SK-N-SH (cell line): ENCODE measurements at regions not wholly inside any gene's neighbourhood (a gene's known extent, or its start where the extent isn't known, plus 50 kb on each side); places are given as distances from the start of the nearest gene placed in this dataset.

Experiments used
- CTCF ChIA-PET: fragments of 300-600, 350-600 bp; formaldehyde crosslinking; extraction: SDS; loops from one replicate; lab custom pipeline; 2021; lab: Yijun Ruan, JAX
- POLR2A ChIA-PET: fragments of 350-600 bp; sonication (Branson Sonifier 250); formaldehyde crosslinking; extraction: SDS; loops from one replicate; lab custom pipeline; 2020; ENCODE audit warnings: antibody characterized with exemption, inconsistent platforms; lab: Yijun Ruan, JAX
- DNase-seq: peaks from one replicate; pipeline ENCODE4 v3.0.0; 2012
- H2AFZ ChIP-seq: fragments of 200-600 bp; sonication (generic); 2 replicates; pipeline ENCODE4 v1.8.1; 2016; ENCODE audit warnings: antibody characterized with exemption, mild to moderate bottlenecking, low read depth
- H3F3A ChIP-seq: fragments of 200-600 bp; sonication (generic); replicated peaks from 2 replicates; pipeline ENCODE3; 2016; ENCODE audit warnings: antibody characterized with exemption, mild to moderate bottlenecking; ENCODE audit not compliant: insufficient read depth
- H3K27ac ChIP-seq, 2 experiments: fragments of 200-500 bp in 1 of 2; fragments of 200-600 bp in 1 of 2; sonication (Bioruptor generic) in 1 of 2; sonication (generic), shearing (Covaris generic) in 1 of 2; 2 replicates each; pipeline versions ENCODE4 v1.5.1 to v1.6.1; 2014 to 2016; ENCODE audit warnings: low read depth in 2 of 2, inconsistent platforms in 1 of 2, low read length in 1 of 2, mild to moderate bottlenecking in 1 of 2, mixed read lengths in 1 of 2
- H3K27me3 ChIP-seq: fragments of 200-600 bp; sonication (generic), shearing (Covaris generic); 2 replicates; pipeline ENCODE4 v1.6.1; 2016; ENCODE audit warnings: mixed run types; ENCODE audit not compliant: insufficient read depth
- H3K36me3 ChIP-seq, 2 experiments: fragments of 200-500 bp in 1 of 2; fragments of 200-600 bp in 1 of 2; sonication (Bioruptor generic) in 1 of 2; sonication (generic) in 1 of 2; replicated peaks in 1 of 2; 2 replicates each; pipeline versions ENCODE3 to v1.5.1; 2014 to 2016; ENCODE audit warnings: low read length in 1 of 2, mild to moderate bottlenecking in 1 of 2; ENCODE audit not compliant: insufficient read depth in 2 of 2, control insufficient read depth in 1 of 2
- H3K4me1 ChIP-seq, 2 experiments: fragments of 200-500 bp in 1 of 2; fragments of 200-600 bp in 1 of 2; sonication (Bioruptor generic) in 1 of 2; sonication (generic), shearing (Covaris generic) in 1 of 2; 2 replicates each; pipeline versions ENCODE4 v1.5.1 to v1.6.1; 2014 to 2016; ENCODE audit warnings: low read depth in 1 of 2, low read length in 1 of 2, mixed run types in 1 of 2; ENCODE audit not compliant: insufficient read depth in 2 of 2, control insufficient read depth in 1 of 2
- H3K4me2 ChIP-seq: fragments of 200-600 bp; sonication (generic), shearing (Covaris generic); 2 replicates; pipeline ENCODE4 v1.6.1; 2017; ENCODE audit warnings: mixed run types
- H3K4me3 ChIP-seq, 2 experiments: fragments of 200-500 bp in 1 of 2; fragments of 200-600 bp in 1 of 2; sonication (Bioruptor generic) in 1 of 2; sonication (generic), shearing (Covaris generic) in 1 of 2; 2 replicates each; pipeline versions ENCODE4 v1.5.1 to v1.8.1; 2014 to 2016; ENCODE audit warnings: low read depth in 2 of 2, inconsistent platforms in 1 of 2, low read length in 1 of 2, mild to moderate bottlenecking in 1 of 2, mixed read lengths in 1 of 2, moderate library complexity in 1 of 2
- H3K79me2 ChIP-seq: fragments of 200-600 bp; sonication (generic); 2 replicates; pipeline ENCODE4 v1.8.1; 2017; ENCODE audit warnings: mild to moderate bottlenecking; ENCODE audit not compliant: insufficient read depth
- H3K9ac ChIP-seq: fragments of 200-600 bp; sonication (generic); 2 replicates; pipeline ENCODE4 v1.6.1; 2017; ENCODE audit warnings: mixed run types
- H3K9me2 ChIP-seq: fragments of 200-600 bp; sonication (generic); 2 replicates; pipeline ENCODE4 v1.6.1; 2017; ENCODE audit warnings: mixed run types
- H3K9me3 ChIP-seq: fragments of 200-600 bp; sonication (generic); 2 replicates; pipeline ENCODE4 v1.6.1; 2017; ENCODE audit warnings: mixed run types, mild to moderate bottlenecking, moderate library complexity
- H4K20me1 ChIP-seq: fragments of 200-600 bp; sonication (generic); 2 replicates; pipeline ENCODE4 v1.6.1; 2017; ENCODE audit warnings: mild to moderate bottlenecking, mixed run types; ENCODE audit not compliant: insufficient read depth
- ELF1 ChIP-seq: IDR thresholded peaks from 2 replicates; pipeline ENCODE4 v1.4.0; 2012
- EP300 ChIP-seq, 2 experiments: IDR thresholded peaks; 2 replicates each; pipeline versions ENCODE4 v1.4.0 to v1.6.1; 2012; ENCODE audit warnings: borderline replicate concordance in 1 of 2, low read depth in 1 of 2, low read length in 1 of 2
- GABPA ChIP-seq: IDR thresholded peaks from 2 replicates; pipeline ENCODE4 v1.4.0; 2012; ENCODE audit warnings: low read depth, mild to moderate bottlenecking
- MXI1 ChIP-seq: IDR thresholded peaks from 2 replicates; pipeline ENCODE4 v1.6.1; 2012; ENCODE audit warnings: mild to moderate bottlenecking, low read depth, low read length, improper control_type of control experiment
- POLR2AphosphoS5 ChIP-seq: IDR thresholded peaks from 2 replicates; pipeline ENCODE4 v1.6.1; 2012; ENCODE audit warnings: low read depth, low read length
- RCOR1 ChIP-seq: fragments of 150-350 bp; IDR thresholded peaks from 2 replicates; pipeline ENCODE4 v1.6.1; 2017; ENCODE audit warnings: antibody characterized with exemption, low read length
- RFX5 ChIP-seq: IDR thresholded peaks from 2 replicates; pipeline ENCODE4 v1.6.1; 2012; ENCODE audit warnings: mild to moderate bottlenecking, improper control_type of control experiment, low read length
- RXRA ChIP-seq: IDR thresholded peaks from 2 replicates; pipeline ENCODE4 v1.4.0; 2012; ENCODE audit warnings: low read depth, mild to moderate bottlenecking, borderline replicate concordance
- SMC3 ChIP-seq: IDR thresholded peaks from 2 replicates; pipeline ENCODE4 v1.6.1; 2012; ENCODE audit warnings: low read depth, low read length, improper control_type of control experiment
- TCF12 ChIP-seq: IDR thresholded peaks from 2 replicates; pipeline ENCODE4 v1.4.0; 2012
- TEAD4 ChIP-seq: IDR thresholded peaks from 2 replicates; pipeline ENCODE4 v1.4.0; 2012; ENCODE audit warnings: mild to moderate bottlenecking, borderline replicate concordance; ENCODE audit not compliant: insufficient read depth
- WGBS: methylation state at CpG from one replicate; pipeline ENCODE4 v1.1.6; 2017; ENCODE audit warnings: low lambda C conversion rate; 5-methylcytosine and 5-hydroxymethylcytosine counted together
- TF ChIP-seq, protein P1 (sequence below): IDR thresholded peaks from 2 replicates; pipeline ENCODE4 v1.4.0; 2012; ENCODE audit warnings: low read depth, borderline replicate concordance
- TF ChIP-seq, protein P2 (sequence below): fragments of 150-350 bp; IDR thresholded peaks from 2 replicates; pipeline ENCODE4 v1.6.1; 2016; ENCODE audit warnings: mild to moderate bottlenecking, low read depth, low read length
- TF ChIP-seq, protein P3 (sequence below): IDR thresholded peaks from 2 replicates; pipeline ENCODE4 v1.6.1; 2012; ENCODE audit warnings: mild to moderate bottlenecking, low read depth, low read length, moderate library complexity
- TF ChIP-seq, protein P4 (sequence below): IDR thresholded peaks from 2 replicates; pipeline ENCODE4 v1.4.0; 2012; ENCODE audit warnings: low read depth, borderline replicate concordance

DNA sequence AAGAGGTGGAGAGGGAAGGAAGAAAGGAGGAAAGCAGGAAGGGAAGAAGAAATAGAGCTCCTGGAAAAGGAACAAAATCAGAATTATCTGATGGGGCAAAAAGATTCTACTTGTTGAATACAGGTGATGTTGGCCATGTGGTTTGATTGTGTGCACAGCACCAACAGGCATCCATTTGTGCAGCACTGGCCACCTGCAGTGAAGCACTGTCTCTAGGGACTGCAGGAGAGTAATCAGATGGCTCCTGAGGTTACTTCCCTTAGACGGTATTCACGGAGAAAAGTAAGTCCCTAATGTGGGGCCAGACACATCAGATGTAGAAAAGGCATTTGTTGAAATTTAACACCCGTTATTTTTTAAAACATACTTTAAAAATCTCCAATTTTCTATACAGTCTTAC is 135.3 kb upstream of the VIPR2 start:
- no peaks in the 10 kb centered on the region for H4K20me1 ChIP-seq
- peaks cover 13% of the 10 kb centered on the region; the same call in 1 of the 2 replicates for H3K9me3 ChIP-seq
- no peaks in the 10 kb centered on the region for H3F3A ChIP-seq
- 15% methylated on average over 3 of the region's 3 CpGs for WGBS
- no peaks in the 10 kb centered on the region for H3K36me3 ChIP-seq
- DNase-seq = no peak
- no peaks in the 10 kb centered on the region for H3K4me1 ChIP-seq
- H2AFZ ChIP-seq = no peak overlapping the region
- TF ChIP-seq GABPA = no peak
- H3K9ac ChIP-seq = no peak overlapping the region
- no peaks in the 10 kb centered on the region for H3K9me2 ChIP-seq
- no peak overlapping the region for H3K4me3 ChIP-seq
- H3K27ac ChIP-seq = no peak overlapping the region
- H3K79me2 ChIP-seq = no peaks in the 10 kb centered on the region
- ChIA-PET POLR2A (interaction anchor here (0.6 kb wide), 1 partner anchor 706 kb away, joined by 3 read pairs; no protein-coding TSS in a partner anchor), CTCF (interaction anchor here (0.8 to 1.5 kb wide), 3 partner anchors 11 to 217 kb away, joined by 3 to 4 read pairs (median 3); no protein-coding TSS in a partner anchor)
- H3K4me2 ChIP-seq = no peak overlapping the region
- no peaks in the 10 kb centered on the region for H3K27me3 ChIP-seq

DNA sequence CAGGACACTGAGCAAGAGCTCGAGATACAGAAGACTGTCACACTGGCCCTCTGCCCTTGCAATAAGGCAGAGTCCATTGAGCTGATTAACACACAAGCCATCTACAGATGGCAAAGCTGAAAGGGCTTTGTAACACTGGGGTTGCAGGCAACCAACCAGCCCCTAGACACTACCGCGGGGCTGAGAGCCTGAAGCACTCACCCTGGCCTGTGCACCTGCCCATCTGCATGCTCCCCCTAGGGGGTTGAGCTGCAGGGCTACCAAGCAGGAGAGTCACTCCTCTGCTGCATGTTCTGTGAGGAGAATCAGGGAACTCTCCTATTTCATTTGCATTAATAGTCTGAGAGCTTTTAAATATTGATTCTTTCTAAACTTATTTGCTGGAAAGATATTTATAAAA is 128.1 kb upstream of the VIPR2 start:
- Histone ChIP-seq H2AFZ (no peak overlapping the region), H3K36me3 (no peaks in the 10 kb centered on the region), H4K20me1 (no peaks in the 10 kb centered on the region), H3K27ac (no peak overlapping the region), H3K9me3 (peaks cover 31% of the 10 kb centered on the region; the same call in 1 of the 2 replicates), H3K79me2 (no peaks in the 10 kb centered on the region), H3K4me1 (no peaks in the 10 kb centered on the region; a peak in 1 of 4 replicates), H3K9me2 (no peaks in the 10 kb centered on the region), H3K4me2 (no peak overlapping the region), H3F3A (no peaks in the 10 kb centered on the region), H3K9ac (no peak overlapping the region), H3K27me3 (no peaks in the 10 kb centered on the region), H3K4me3 (no peak overlapping the region)
- 4% methylated on average over 3 of the region's 3 CpGs for WGBS
- ChIA-PET POLR2A (no interaction called here), CTCF (interaction anchor here (1.1 to 1.4 kb wide), 2 partner anchors 162 to 296 kb away, joined by 3 to 4 read pairs; no protein-coding TSS in a partner anchor)
- DNase-seq = no peak
- TF ChIP-seq RXRA = no peak
- no peak for TF ChIP-seq EP300 (IDR thresholded peaks at IDR 0.05; ENCODE audit: borderline replicate concordance in 1 of 2, low read depth in 1 of 2, low read length in 1 of 2)
- TF ChIP-seq, protein P1, sequence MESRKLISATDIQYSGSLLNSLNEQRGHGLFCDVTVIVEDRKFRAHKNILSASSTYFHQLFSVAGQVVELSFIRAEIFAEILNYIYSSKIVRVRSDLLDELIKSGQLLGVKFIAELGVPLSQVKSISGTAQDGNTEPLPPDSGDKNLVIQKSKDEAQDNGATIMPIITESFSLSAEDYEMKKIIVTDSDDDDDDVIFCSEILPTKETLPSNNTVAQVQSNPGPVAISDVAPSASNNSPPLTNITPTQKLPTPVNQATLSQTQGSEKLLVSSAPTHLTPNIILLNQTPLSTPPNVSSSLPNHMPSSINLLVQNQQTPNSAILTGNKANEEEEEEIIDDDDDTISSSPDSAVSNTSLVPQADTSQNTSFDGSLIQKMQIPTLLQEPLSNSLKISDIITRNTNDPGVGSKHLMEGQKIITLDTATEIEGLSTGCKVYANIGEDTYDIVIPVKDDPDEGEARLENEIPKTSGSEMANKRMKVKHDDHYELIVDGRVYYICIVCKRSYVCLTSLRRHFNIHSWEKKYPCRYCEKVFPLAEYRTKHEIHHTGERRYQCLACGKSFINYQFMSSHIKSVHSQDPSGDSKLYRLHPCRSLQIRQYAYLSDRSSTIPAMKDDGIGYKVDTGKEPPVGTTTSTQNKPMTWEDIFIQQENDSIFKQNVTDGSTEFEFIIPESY = no peak
- no peak for TF ChIP-seq POLR2AphosphoS5
- TF ChIP-seq RFX5 = no peak
- no peak for TF ChIP-seq SMC3

DNA sequence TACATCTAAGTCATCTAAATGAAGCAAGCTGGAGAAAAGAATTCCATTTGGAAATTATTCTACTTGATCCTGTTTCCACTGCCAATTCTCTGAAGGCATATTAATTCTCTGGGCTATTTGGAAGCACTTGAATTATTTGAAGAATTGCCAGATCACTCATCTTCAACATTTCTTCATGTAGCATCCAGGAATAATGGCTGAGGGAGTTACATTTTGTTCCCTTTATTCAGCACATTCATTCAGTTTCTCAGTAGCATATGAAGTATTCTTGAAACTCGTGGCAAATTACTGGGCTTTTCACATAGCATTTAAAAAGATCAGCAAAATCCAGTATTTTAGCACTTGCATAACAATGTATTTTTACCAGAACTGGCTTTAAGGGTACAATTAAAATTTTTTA is 127.1 kb upstream of the VIPR2 start:
- Histone ChIP-seq H4K20me1 (no peaks in the 10 kb centered on the region), H3K4me3 (no peak overlapping the region), H3F3A (no peaks in the 10 kb centered on the region), H3K9me3 (peaks cover 31% of the 10 kb centered on the region; the same call in 1 of the 2 replicates), H2AFZ (no peak overlapping the region), H3K4me1 (no peaks in the 10 kb centered on the region; a peak in 1 of 4 replicates), H3K9me2 (no peaks in the 10 kb centered on the region), H3K9ac (no peak overlapping the region), H3K27ac (no peak overlapping the region), H3K79me2 (no peaks in the 10 kb centered on the region), H3K36me3 (no peaks in the 10 kb centered on the region), H3K27me3 (no peaks in the 10 kb centered on the region), H3K4me2 (no peak overlapping the region)
- POLR2A ChIA-PET = no interaction called here
- no peak for DNase-seq
- CTCF ChIA-PET = no interaction called here
- 2% methylated on average over 1 of the region's 1 CpG for WGBS
- TF ChIP-seq ELF1 (no peak), RCOR1 (no peak), TCF12 (no peak), TEAD4 (no peak), EP300 (IDR thresholded peaks at IDR 0.05; ENCODE audit: borderline replicate concordance in 1 of 2, low read depth in 1 of 2, low read length in 1 of 2) (no peak), MXI1 (no peak)
- TF ChIP-seq, protein P2, sequence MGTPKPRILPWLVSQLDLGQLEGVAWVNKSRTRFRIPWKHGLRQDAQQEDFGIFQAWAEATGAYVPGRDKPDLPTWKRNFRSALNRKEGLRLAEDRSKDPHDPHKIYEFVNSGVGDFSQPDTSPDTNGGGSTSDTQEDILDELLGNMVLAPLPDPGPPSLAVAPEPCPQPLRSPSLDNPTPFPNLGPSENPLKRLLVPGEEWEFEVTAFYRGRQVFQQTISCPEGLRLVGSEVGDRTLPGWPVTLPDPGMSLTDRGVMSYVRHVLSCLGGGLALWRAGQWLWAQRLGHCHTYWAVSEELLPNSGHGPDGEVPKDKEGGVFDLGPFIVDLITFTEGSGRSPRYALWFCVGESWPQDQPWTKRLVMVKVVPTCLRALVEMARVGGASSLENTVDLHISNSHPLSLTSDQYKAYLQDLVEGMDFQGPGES = no peak
- TF ChIP-seq, protein P3, sequence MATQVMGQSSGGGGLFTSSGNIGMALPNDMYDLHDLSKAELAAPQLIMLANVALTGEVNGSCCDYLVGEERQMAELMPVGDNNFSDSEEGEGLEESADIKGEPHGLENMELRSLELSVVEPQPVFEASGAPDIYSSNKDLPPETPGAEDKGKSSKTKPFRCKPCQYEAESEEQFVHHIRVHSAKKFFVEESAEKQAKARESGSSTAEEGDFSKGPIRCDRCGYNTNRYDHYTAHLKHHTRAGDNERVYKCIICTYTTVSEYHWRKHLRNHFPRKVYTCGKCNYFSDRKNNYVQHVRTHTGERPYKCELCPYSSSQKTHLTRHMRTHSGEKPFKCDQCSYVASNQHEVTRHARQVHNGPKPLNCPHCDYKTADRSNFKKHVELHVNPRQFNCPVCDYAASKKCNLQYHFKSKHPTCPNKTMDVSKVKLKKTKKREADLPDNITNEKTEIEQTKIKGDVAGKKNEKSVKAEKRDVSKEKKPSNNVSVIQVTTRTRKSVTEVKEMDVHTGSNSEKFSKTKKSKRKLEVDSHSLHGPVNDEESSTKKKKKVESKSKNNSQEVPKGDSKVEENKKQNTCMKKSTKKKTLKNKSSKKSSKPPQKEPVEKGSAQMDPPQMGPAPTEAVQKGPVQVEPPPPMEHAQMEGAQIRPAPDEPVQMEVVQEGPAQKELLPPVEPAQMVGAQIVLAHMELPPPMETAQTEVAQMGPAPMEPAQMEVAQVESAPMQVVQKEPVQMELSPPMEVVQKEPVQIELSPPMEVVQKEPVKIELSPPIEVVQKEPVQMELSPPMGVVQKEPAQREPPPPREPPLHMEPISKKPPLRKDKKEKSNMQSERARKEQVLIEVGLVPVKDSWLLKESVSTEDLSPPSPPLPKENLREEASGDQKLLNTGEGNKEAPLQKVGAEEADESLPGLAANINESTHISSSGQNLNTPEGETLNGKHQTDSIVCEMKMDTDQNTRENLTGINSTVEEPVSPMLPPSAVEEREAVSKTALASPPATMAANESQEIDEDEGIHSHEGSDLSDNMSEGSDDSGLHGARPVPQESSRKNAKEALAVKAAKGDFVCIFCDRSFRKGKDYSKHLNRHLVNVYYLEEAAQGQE = no peak
- TF ChIP-seq, protein P4, sequence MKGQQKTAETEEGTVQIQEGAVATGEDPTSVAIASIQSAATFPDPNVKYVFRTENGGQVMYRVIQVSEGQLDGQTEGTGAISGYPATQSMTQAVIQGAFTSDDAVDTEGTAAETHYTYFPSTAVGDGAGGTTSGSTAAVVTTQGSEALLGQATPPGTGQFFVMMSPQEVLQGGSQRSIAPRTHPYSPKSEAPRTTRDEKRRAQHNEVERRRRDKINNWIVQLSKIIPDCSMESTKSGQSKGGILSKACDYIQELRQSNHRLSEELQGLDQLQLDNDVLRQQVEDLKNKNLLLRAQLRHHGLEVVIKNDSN = no peak
